ENCODE measurements at regions not wholly inside any gene's neighbourhood (a gene's known extent, or its start where the extent isn't known, plus 50 kb on each side); places are given as distances from the start of the nearest gene placed in this dataset.
"Not testable (repeated sequence)": the region's sequence is repeated elsewhere in the genome, so short reads cannot be mapped to it uniquely, and the experiment has no call there.

DNA sequence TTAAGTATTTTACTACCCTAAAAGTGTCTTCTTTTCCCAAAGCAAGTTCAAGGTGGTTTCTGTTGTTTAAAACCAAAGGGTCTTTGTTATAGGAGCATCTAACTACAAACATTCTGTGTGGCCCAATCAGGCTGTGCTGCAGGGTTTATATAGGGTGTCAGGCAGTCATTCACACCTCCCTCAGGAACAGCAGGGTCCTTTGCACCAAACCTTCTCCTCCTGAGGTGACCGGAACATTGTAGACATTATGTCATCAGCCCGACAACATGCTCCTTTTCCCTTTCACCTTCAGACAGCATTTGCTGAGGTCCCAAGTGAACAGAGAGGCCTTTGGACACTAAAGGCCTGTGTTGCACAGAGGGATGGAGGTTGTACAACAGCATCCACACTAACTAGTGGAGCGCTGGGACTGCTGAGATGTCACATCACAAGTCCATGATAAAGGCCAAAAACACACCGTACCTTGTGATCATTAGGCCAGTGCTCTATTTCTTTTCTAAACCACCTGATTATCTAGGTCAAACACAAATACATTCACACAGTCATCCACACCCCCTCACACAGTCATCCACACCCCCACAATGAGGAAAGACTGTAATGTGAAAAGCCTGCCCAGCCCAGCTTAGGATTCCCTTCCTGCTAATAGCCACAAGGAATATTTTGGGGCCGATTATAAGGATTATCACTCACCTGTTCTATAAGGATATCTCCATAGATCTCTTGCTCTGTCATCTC lies 123.8 kb upstream of the VLDLR start:
- no peak for DNase-seq (ENCODE audit: low spot score)

DNA sequence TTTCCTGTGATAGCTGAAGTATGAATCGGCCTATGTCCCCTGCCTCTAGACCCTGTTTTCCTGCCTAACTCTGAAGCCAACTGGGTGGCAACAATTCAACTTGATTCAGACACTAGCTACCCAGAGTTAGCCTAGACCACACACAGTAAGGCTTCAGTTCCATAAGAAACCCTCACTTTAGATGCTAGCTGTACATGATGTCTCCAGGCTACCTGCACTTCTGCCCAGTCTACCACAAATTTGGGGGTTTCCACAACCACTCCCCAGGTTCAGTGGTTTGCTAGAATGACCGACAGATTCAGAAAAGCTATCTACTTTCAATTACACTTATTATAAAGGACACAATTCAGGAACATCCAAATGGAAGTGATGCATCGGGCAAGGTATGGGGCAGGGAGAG lies 119.4 kb upstream of the VLDLR start:
- DNase-seq (ENCODE audit: low spot score) = no peak

DNA sequence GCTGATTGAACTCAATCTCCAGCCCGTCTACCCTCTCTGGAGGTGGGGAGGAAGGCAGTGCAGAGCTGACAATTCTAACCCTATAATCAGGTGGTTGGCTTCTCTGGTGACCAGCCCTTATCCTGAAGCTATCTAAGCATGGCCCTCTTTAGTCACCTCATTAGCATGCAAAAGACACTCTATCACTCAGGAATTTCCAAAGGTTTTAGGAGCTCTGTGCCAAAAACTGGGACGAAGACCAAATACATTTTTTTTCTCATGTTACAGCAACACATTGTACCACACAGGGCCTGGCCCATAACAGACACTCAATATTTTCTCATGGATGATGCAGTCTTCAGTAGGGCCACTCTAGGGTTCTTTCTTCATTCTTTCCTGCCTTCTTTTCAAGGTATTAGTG lies 118.8 kb upstream of the VLDLR start:
- DNase-seq (ENCODE audit: low spot score) = no peak

DNA sequence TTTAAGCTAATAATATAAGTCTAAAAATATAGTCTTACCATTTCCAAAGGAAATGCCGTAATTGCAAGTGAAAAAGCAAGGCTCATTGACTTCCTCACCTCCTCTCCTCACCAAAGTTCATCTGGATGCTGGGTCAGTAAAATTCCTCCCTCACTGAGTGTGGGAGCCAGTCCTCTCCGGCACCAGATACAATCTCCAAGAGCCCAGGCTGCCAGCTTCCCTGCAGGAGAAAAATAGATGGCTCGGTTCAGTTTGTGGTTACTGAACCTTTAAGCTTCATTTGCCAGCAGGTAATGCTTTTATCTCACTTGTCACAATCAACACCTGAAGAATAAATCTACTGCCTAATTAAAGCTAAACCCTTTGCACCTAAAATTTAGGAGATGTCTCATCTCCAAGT lies 115.3 kb upstream of the VLDLR start:
- no peak for DNase-seq (ENCODE audit: low spot score)

DNA sequence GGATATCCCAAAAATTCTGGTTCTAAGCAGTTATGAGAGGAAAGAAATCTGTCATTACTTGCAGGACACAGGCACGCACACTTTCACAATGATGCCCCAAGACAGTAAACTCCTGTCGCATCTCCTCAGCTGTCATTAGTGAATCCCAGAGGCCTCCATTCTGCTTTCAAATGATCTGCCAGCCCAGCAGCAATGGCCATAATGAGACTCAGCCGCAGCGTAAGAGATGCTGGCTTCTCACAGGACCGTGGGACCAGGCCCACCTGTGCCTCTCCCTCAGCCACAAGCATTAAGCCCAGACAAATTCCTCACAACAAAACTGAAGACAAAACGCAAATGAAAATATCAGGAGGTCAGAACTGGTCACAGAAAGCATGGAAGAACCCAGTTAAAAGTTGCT lies 98.0 kb upstream of the VLDLR start:
- no peak for DNase-seq (ENCODE audit: low spot score)

DNA sequence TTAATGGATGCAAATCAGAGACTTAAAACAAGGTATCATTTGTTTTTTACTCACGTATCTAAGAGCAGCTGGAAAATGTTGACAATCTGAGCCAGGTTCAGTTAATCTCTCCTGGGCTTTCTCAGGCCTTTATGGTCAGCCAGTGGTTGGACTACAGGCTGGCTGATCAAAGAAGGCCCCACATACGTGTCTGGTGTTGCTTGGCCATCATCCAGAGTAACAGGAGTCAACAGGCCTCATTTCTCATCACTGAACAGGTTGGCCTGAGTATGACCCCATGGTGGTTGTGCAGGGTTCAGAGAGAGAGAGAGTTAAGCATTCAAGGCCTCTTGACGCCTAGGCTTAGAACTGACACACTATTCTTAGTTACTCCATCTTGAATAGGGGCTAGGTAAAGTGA lies 97.0 kb upstream of the VLDLR start:
- no peak for DNase-seq (ENCODE audit: low spot score)

DNA sequence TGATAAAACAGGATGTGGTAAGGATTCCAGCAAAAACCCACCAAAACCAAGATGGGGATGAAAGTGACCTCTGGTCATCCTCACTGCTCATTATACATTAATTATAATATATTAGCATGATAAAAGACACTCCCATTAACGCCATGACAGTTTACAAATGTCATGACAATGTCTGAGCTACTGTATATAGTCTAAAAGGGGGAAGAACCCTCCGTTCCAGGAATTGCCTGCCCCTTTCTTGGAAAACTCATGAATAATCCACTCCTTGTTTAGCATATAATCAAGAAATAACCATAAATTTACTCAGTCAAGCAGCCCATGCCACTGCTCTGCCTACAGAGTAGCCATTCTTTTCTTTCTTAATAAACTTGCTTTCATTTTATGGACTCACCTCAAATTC lies 96.4 kb upstream of the VLDLR start:
- no peak for DNase-seq (ENCODE audit: low spot score)

DNA sequence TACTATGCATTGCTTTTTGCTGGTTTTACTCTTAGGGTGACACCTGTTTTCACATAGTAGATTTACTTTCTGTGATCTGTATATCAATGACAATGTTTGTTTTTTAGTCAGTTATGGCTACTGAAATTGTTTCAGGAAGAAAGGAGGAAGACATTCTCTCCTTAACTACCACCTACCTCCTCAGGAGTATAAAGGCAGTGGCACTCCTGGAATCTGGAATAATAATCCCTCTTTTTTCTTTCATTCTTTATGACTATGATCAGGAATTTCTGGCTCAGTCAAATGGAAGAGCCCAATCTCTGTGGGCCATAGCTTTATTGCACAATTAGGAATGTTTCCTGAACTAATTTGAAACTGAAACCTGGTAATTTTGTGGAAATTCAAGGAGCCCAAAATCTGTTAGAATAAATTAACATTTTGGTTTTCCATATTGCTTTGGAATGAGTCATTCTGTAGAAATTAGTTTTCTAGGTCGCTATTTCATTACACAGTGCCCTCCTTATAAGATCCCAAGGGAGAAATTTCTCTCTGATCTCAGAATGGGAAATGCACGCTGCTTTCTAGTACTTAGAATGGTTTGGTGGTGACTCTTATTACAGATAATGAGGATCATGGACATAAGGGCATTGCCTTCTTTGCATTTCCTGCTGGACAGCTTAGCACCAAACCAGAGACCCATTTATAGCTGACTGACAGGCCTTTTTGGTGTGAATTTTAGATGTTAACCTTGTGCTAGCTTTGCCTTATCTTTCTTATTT lies 95.3 kb upstream of the VLDLR start:
- DNase-seq (ENCODE audit: low spot score) = peak; percentile 14

DNA sequence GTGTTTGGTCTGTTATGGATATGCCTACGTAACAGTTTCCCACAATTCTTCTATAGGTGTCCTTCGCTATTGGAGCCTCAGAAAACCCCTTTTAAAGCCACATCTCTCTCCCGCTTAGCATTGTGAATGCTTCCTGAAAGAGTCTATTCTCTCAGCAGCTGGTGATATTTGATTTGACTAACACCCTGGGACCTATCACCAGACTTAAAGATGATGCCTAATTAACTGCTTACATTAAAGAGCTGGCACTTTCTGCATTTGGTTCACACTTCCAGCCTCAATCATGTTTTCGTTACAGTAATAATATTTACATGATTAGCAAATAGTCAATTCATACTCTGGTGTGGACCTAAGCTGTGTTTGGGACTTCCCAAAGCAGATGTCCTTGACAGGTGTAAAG lies 90.1 kb upstream of the VLDLR start:
- DNase-seq (ENCODE audit: low spot score) = no peak

DNA sequence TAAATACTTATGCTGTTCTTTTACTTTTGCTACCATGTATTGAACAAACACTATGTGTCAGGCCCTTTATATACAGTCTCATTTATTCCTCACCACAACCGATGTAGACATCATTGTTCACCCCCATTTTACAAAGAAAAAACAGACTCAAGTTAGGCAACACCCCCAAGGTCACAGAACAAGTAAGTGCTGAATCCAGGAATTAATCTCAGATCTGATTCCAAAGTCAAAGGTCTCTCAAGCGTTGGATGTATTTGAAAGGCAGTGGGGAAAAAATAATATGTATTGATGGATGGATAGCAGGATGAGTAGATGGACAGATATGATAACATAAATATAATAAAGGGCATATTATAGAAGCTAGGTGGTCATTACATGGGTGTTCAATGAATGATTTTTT lies 85.1 kb upstream of the VLDLR start:
- DNase-seq (ENCODE audit: low spot score) = no peak

DNA sequence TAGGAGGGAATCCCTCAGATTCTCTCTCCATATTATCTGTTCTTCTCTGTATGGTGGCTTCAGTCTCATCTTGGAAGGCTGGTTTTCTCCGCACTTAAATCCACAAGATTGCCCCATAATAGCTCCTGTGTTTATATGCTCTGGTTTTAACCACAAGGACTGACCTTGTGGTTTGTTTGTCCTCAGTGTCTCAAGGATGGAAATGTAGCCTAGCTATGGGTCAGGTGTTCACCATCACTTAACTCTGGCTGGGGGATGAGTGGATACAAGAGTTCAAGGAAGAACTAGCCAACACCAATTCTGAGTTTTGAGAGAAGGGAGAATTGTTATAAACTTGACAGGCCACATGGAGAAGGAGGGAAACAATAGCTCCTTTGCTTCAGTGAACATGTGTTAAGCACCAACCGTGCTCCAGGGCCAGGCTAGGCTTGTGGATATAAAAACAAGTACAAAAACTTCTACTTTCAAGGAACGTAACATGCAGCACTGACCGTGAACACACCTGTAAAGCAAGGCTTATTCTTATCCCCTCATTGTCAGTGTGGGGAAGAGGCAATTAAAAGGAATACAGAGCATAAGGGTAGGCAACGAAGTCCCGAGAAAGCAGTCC lies 75.6 kb upstream of the VLDLR start:
- peak; percentile 8 for DNase-seq (ENCODE audit: low spot score)

DNA sequence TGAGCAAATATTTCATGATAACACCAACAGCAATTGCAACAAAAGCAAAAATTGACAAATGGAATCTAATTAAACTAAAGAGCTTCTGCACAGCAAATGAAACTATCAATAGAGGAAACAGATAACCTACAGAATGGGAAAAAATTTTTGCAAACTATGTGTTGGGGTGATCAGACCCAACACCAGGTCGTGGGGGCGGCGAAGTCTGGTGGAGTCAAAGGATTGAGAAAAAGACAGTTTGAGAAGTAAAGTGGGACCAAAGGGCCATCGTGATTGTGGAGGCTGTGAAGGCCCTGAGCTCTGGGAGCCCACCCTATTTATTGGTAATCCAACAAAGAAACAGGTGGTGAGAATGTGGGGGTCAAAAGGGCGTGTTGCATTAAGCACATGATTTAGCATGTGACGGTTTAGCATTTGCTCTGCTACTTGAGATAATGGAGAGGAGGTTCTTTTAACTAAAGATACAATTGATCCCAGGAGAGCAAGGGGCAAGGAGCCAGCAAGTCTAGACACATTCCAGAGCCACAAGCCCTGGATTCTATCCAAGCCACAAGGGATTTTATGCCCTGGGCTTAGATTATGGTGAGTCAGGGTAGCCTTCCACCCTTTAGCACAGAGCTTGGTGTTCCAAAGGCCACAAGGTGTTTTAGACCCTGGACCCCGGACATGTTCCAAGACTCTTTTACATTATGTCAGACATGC lies 65.5 kb upstream of the VLDLR start:
- DNase-seq (ENCODE audit: low spot score) = not testable (repeated sequence)

DNA sequence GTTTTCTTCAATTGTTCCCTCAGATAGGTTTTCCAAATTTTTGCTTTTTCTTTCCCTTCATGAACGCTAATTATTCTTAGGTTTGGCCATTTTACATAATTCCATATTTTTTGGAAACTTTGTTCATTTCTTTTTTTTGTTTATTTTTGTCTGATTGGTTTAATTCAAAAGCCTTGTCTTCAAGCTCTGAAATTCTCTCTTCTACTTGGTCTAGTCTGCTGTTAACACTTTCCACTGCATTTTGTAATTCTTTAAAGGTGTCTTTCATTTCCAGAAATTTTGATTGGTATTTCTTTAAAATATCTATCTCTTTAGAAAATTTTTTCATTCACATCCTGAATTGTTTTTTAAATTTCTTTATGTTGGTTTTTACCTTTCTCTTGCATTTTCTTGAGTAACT lies 63.9 kb upstream of the VLDLR start:
- DNase-seq (ENCODE audit: low spot score) = no peak

DNA sequence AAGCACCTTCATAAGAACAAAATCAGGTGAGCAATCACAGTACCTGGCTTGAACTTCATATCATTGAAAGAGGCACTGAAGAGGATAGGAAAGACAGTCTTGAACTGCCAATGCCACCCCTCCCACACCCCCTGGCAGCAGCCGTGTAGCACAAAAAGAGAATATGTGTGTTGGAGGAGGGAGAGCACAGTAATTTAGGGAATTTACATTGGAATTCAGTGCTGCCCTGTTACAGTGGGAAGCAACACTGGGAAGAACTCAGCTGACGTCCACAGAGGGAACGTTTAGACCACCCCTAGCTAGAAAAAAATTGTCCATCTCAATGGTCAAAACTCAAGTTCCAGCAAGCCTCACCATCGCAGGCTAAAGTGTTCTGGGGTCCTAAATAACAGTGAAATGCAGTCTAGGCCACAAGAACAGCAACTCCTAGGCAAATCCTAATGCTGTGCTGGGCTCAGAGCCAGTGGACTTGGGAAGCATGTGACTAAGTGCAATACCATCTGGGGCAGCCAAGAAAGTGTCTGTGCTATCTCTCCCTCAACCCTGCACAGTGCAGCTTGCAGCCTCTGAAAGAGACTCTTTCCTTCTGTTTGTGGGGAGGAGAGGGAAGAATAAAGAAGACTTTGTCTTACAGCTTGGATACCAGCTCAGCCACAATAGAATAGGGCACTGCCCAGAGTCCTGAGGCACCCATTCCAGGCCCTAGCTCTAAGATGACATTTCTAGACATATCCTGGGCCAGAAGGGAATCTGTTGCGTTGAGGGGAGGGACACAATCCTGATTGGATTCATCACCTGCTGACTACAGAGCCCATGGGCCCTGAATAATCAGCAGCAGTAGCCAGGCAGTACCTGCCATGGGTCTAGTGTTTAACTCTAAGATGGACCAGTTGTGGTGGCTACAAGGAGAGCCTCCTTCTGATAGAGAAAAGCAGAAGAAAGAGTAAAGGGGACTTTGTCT lies 62.1 kb upstream of the VLDLR start:
- DNase-seq (ENCODE audit: low spot score) = peak; percentile 82

DNA sequence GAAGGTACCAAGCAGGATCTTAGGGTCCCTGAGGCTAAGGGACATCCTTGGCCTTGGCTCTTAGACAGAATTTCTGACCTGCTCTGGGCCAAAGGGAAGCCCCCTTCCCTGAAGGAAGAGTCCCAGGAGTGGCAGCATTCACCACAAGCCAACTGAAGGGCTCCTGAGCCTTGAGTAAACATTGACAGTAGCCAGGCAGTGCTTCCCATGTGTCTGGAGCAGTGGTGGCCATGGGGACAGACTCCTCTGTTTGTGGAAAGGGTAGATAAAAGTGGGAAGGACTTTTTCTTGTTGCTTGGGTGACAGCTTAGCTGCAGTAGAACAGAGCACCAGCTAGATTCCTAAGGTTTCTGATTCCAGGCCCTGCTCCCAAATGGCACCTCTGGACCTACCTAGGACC lies 61.4 kb upstream of the VLDLR start:
- no peak for DNase-seq (ENCODE audit: low spot score)

DNA sequence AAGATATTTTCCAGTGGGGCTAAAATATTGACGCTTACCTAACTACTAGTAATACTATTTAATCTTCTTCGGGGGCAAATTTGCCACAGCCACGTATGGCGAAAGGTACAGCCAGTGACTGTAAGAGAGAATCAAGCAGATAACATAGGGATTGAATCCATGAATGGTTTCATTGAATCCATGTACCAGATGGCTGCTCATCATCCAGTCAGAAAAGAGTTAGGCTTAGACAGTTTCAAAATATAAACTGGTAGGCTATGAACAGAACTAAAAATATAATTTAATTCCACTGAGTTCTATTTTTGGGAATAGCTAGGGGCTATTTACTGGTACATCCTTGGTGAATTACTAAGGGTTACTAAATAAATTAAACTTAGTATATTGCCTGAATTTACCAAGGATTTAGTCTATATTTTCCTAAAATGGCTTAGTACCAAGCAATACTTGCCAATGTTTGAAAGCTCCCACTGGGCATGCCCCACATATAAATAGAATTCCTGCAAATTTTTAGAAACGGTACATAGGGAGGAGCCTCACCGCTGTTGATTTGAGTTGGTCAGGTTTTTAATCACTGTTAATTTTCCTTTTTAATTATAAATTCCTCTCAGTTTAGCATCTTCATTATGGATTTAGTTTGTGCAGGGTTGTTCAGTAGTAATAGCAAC lies 55.8 kb upstream of the VLDLR start:
- DNase-seq (ENCODE audit: low spot score) = no peak

DNA sequence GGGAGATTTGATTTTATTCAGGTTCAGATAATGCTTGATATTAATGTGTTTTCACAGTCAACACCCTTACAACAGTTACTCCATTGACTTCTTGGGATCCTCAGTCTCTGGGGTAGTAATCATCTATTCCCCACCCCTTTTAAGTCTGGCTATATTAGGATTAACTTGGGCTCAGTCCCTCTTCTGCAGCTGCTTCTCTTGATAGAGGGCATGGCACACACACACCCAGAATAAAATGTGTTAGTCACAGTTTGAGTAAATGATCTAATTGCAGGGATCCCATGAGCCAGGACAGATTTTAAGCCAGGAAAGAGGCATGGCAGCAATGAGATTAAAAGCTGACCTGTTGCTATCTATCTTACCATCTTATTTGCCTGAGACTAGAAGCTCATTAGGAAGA lies 53.7 kb upstream of the VLDLR start:
- no peak for DNase-seq (ENCODE audit: low spot score)

DNA sequence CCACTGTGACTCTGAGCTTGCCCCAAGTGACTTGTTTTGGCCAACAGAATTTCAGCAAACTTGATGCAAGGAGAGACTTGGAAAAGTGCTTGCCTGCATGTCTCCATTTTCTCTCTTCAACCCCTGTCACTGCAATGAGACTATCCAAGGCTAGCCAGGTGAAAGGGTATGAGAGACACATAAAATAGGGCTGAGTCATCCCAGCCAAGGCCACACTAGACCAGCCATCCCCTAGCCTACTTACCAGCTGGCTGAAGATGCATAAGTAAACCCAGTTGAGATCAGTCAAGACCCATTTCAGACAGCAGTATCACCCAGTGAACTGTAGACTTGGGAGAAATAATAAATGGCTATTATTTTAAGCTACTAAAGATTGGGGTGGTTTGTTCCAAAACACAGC lies 52.9 kb upstream of the VLDLR start:
- no peak for DNase-seq (ENCODE audit: low spot score)

DNA sequence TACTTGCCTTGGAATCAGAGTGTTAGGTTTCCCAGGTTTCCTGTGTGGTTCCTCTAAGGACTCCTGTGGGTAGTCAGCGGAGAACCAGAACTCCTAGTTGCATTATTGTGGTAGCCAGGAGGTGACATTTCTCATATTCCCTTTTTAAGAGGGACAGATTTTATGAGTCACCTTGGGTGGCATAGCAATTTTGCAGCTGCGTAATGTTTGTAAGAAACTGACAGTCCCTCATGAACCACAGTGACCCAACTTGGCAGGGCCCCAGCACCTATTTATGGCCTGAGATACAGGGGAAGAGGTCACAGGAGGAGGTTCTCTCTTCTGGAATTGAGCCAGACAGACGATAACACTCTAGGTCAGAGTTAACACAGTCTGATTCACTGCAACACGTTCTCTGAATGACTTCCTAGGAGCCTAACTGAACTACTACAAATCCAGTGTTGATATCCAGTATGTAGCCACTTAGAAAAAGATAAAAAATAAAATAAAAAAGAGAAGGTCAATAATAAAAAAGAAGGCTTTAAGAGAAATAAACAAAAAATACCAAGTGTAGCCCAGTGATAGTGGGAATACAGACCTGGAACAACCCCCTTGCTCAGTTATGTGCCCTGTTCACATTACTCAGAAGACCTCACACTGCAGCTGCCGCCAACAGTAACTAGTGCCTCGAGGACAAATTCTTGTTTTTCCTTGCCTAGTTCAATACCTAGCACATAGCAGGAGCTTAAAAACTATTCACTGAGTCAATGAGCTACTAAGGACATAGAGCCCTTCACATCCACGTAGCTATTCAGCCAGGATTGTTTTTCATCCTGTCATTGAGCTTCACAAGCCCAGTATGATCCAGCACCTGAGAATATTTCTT lies 50.7 kb upstream of the VLDLR start:
- DNase-seq (ENCODE audit: low spot score) = no peak

Data from COLO829 (cell line).